HG02981 (cell line): ENCODE measurements at regions not wholly inside any gene's neighbourhood (a gene's known extent, or its start where the extent isn't known, plus 50 kb on each side); places are given as distances from the start of the nearest gene placed in this dataset.

ENCODE experiments used
- ATAC-seq: cut with Tn5 transposase; IDR thresholded peaks from one replicate; pipeline ENCODE4 v1.9.1; 2021; ENCODE audit warnings: mild to moderate bottlenecking, moderate library complexity; ENCODE audit not compliant: unreplicated experiment

DNA sequence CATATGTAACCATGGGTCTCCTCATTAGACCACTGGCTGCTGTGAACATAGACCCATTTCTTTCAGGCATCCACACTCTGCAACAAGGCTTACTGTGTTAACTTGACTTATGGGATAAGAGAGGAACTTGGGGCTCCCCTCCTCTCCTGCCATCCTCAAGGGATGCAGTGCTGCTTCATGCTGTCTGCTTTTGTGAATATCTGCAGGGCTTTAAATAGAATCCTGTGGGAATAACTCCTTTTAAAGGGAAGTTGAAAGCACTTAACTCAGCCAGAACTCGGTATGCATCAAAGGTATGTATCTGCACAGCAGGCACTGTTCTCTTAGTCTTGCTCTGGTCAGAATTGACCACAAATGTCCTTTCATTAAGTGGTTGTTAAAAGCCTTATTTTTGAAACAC, 222.5 kb upstream of the KIRREL3 start:
- ATAC-seq: no peak

DNA sequence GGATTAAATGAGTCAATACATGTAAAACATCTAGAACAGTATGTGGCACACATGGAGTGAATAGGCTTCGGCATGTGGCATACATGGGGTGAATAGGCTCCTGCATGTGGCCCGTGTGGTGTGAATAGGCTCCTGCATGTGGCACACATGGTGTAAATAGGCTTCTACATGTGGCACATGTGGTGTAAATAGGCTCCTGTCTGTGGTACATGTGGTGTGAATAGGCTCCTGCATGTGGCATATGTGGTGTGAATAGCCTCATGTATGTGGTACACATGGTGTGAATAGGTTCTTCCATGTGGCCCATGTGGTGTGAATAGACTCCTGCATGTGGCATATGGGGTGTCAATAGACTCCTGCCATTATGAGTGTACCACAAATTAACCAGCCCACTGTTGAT, 219.1 kb upstream of the KIRREL3 start:
- ATAC-seq: no peak

DNA sequence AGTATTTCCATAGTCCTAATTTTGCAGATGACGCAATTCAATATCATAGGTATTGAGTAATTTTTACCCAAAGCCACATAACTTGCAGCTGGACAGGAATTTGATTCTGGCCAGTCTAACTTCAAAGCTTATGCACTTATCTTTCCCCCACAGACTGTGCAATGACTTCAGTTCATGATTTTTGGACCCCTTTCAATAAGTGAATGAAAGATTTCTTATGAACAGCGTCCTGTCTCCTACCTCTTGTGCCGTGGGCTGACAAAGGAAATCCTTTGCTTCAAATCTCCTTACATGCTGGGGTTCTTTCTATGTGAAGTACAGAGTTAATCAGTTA, 217.7 kb upstream of the KIRREL3 start:
- no peak for ATAC-seq

DNA sequence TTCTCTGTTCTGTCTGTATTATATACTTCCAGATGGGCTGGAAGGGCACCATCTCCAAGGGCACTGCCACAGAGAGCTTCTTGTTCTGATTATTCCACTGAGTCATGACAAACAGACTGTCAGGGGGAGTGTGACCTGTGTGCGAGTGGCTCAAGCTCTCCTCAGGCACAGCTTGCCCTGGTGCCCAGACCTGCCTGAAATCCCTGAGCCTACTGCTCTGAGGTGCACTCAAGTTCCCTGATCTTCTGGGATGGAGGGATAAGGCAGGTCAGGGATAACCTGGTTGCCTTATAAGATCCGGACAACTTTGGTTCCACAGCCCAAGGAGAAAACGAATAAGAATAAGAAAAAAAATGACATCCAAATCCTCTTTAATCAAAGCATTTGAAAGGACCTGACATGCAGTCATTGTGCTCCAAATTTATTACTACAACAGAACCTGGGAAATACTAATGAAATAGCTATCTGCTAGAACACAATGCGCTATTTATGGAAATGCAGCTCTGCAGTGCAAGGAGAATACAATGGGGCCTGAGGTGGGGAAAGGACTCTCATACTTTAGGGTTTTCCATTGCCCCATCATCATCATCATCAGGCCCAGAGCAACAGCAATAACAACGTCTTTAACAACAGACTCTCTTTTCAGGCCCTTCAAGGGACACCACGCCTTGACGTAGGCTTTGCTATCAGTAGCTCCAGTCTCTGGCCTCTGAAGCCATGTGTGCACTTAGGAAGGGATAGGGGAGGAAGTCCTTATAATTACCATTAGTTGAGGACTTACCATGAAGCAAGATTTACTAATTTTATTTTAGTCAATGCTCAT, 217.1 kb upstream of the KIRREL3 start:
- ATAC-seq: no peak

DNA sequence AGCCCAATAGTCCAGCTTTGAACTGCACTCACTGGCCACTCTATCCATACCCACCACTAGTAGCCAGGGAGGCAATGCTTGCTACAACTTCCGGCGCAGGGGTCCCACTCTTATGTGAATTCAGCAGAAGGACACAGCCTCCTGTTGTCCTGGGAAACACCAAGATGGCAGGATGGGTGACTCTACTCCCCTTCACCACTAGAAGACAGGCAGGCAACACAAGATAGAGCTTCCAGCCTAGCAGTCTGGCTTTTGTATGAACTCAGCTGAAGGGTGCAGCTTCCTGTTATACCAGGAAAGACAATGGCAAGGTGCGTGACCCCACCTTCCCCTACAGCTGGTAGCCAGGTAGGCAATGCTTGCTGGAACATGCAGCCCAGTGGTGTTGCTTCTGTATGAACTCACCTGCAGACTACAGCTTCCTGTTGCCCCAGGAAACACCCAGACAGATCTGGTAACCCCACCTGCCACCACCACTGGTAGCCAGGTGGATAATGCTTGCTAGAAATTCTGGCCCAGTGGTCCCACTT, 205.2 kb upstream of the KIRREL3 start:
- ATAC-seq: no peak

DNA sequence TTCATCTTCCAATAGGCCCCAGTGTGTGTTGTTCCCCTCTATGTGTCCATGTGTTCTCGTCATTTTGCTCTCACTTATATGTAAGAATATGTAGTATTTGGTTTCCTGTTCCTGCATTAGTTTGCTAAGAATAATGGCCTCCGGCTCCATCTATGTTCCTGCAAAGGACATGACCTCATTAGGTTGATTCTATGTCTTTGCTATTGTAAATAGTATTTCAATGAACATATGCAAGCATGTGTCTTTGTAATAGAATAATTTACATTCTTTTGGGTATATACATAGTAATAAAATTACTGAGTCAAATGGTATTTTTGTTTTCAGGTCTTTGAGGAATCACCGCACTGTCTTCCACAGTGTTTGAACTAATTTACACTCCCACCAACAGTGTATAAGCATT, 202.9 kb upstream of the KIRREL3 start:
- no peak for ATAC-seq

DNA sequence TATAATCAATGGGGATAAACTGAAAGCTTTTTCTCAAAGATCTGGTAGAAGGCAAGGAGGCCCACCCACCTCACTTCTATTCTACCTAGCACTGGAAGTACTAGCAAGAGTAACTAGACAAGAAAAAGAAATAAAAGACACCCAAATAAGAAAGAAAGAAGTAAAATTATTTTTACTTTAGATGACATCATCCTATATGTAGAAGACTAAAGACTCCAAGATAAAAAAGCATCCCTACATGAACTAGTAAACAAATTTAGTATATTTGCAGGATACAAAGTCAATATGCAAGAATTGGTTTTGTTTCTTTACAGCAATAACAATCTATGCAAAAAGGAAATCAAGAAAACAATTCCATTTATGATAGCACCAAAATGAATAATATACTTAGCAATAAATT, 201.5 kb upstream of the KIRREL3 start:
- no peak for ATAC-seq

DNA sequence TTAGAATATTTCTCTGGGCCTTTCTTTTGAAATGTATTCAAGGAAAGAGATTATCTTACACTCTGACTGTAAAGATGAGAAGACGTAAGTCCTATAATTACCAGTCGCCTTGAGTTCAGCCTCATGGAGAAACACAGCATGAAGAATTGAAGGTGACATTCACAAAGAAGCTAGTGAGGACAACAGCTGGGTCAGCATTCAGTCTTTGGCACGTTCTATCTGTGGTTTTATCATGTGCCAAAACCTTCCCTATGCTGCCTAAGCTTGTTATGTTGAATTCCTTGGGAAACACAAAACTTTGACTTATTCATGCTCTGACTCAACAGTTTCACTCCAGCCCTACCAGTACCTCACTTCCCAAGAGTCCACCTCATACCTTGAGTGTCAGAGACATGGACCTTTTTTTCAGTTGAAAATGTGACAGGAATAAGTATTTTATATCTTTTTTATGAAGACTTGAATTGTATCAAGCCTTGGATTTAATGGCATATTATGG, 198.8 kb upstream of the KIRREL3 start:
- ATAC-seq: no peak

DNA sequence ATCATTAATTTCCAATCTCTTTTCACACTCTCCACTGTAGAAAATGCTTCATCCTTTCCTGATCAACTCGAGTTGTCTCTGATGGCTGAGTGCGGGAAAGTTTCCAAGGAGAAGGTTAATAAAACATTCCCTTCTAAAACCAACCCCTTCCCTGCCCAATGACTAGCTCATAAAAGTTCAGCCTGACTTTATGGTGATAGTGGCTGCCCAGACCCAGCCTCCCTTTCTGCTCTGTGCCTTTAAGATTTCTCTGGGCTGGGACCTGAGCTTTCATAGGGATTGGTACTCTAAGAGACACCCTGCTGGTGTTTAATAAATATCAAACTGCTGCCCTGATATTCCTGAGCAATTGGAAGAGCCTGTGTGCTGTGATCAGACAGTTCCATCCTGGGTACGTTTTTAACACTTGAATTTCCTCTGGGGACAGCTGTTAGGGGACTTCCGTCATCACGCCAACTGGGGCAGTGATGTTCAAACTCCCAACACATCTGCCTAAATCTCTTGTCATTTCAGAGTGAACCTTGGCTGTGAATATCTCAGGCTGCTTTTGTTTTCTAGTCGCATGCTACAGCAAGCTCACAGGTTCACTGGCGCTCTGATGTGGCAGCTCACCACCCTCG, 195.0 kb upstream of the KIRREL3 start:
- ATAC-seq: no peak

DNA sequence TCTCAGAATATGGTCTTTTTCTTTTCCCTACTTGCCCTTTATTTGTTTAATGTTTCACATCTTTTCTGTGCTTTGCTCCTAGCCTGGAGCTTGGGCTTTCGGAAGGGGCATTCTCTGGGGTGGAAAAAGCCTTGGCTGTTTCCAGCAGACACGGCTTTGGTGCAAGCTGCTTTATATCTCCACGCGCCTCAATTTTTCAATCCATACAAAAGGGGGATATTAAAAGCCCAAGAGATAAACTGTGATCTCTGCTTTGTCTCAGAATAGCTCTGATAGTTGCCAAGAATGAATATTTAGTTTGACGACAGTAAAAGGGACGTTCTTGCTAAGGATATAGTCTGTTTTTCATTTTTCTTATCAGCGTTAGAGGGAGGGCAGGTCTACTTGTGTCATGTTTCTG, 194.0 kb upstream of the KIRREL3 start:
- no peak for ATAC-seq

DNA sequence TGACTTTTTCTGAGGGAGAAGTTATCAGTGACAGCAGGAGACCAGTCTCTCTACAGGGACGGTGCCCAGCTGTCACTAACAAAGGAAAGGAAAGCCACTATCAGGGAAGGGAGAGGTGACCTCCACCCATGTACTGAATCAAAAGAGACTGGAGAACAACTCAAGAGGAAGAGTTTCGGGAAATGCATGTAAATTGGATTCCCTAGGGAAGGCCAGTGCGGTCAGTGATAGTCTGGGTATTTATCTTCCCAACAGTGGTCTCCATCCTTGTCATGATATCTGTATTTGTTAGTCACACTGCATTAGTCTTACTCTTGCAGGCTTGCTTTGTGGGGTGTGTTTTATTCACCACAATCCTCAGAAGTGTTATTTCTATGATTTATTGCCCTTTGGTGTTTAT, 193.4 kb upstream of the KIRREL3 start:
- no peak for ATAC-seq

DNA sequence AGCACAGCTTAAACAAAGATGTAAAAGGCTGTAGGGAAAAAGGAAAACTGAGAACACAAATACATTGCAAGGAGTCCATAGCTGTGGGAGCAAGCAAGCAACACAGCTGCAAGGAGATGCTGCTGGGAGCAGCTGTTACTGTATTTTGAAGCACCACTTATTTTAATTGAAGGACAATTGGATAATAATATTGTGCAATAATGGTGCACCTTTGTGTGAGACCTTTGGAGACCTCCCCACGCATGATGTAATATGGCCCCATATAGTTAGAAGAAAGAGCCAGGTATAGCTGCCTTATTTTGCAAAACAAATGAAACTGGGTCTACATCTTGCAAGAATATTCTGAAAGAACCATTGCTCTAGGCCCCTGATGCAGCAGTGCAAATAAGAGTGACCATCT, 191.1 kb upstream of the KIRREL3 start:
- ATAC-seq: no peak

DNA sequence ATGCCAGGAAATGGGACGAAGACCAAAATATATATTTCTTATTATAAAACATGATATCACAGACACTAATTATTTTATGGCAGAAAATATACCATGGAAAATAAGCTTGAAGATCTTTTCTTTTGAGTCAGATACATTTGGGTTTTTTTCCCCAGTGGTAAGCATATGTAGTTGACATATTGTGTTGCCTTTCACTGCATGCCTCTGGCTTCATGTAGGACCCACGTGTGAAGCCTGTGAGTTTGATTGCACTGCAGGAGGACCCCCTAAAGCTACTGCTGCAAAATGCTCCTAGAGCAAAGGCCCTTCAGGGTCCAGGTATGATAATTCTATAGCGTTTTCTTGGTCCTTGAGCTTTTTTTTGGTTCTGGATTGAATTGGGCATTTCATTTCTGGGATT, 190.7 kb upstream of the KIRREL3 start:
- ATAC-seq: no peak

DNA sequence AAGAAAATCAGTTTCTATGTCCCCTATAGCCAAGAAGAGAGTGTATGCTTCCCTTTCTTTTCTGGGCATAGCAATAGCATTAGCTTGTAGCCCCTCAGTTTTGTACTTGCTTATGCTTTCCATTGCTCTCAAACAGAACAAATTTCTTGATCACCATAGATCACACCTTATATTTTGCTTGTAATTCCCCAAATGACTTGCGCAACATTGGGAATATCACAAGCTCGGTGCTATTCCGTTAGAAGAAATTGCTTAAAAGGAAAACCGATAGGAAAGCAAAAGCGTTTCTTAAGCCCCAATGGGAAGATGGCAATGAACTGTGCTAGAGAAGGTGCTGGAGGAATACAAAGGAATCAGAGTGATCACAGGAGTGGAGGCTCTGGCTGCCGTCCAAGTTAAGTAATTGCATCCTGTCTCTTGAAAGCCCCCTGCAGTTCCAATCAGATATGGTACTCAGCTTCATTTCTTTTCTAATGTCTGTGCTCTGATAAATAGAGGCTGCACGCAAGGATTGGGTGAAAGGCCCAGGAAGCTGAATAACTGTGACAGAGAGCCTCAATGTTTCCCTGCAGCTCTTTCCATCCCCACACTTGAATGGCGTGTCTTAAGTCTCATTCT, 182.1 kb upstream of the KIRREL3 start:
- no peak for ATAC-seq

DNA sequence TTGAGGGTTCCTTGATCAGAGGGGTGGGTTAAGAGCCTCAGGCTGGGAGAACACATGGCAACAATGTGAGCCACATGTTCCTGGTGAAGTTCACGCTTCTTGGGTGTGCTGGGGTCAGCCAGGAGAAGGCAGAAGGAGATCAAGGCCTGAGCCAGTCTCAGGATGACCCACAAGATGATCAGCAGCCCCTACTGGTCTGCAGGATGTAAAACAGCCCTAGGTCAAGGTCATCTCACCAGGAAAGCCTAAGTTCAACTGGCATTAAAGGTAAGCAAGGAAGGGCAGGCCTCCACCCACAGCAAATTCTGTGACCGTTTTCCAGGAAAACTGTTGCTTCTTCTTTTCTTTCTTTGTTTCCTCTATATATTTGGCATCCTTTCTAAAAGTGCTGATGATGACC, 156.7 kb upstream of the KIRREL3 start:
- ATAC-seq: no peak

DNA sequence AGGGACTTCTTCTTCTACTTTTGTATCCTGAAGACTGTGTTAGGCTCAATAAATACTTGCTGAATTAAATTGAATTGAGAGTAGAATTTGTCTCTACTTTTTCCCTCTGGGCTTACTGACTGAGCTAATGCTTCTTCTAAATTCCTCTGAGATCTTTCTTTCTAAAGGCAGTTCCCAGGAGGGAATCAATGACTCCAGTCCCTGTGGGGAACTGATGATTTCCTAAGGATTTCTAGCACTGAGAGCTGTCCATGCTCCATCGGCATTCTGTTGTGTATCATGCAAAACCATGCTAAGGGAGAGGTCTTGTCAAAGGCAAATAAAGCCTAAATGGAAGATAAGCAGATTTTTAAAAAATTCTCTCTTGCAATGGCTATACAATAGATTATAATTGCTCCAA, 148.8 kb upstream of the KIRREL3 start:
- ATAC-seq: no peak

DNA sequence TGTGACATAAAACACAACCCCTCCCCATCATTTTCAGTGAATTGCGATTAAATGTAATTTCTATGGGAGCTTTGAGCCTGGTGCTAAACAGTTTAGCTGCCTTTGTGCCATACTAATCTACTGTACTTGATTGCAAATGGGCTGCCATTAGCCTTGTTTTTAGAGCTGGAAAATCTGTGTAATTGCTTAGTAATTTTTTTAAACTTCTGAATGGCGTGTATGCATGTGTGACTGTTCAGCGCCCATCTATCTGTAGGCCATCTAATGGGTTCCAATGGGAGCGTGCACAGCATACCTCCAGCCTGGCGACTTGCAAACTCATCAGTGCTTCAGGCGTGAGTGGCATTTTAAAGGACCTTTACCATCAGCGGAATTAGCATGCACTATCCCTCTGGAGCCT, 142.7 kb upstream of the KIRREL3 start:
- ATAC-seq: no peak

DNA sequence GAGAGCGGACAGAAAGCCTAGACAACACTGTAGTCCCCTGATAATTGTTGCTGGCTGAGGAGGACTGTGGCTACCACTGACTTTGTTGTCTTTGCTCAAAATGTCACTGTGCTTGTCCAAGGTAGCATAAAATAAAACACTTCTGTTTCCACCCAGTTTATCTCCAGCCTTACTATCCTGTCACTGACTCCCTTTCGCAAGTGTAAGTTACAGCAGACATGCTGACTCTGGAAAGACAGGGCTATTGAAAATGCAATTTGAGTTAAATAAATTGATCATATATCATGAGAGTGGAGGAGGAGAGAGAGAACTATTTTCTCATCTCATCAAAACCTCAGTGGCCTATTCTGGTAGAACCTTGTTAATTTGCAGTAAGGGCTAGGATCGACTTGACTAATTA, 138.0 kb upstream of the KIRREL3 start:
- no peak for ATAC-seq

DNA sequence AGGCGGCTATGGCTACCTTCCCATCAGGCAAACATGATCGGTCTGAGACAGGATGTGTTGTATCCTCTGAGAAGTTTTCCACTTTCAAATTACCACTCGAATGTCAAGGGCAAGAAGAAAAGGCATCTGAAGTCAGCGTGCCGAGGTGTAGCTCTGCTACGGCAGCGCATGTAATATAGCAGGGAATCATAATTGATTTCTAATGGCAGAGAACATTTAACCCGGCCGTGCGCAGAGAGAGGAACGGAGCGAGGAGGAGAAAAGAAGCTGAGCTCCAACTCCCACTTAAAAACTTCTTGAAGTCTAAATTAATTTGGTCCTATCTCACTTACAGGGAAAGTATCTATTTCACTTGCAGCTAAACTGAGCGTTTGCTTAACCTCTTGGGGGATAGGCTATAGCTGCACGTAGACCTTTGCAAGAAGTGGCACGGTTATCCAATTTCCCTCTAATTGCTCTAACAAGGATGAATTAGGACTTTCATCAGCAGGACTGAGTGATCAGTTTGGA, 137.3 kb upstream of the KIRREL3 start:
- no peak for ATAC-seq

DNA sequence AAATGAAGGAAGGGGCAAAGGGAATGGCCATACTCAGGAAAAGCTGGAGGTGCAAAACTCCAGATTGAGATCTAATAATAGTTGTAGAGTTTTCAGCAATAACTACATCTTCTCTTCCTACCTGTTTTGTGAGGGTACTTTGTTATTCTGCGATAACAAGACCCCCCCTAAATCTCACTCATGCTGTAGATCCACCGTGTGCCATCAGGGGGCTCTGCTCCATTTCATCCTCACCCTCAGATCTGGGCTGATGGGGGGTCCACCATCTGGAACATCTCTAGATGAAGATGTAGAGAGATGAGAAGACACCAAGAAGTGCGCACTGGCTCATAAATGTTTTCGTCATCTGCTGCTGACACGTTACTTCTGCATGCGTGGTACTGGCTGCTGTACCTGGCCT, 135.9 kb upstream of the KIRREL3 start:
- ATAC-seq: no peak

DNA sequence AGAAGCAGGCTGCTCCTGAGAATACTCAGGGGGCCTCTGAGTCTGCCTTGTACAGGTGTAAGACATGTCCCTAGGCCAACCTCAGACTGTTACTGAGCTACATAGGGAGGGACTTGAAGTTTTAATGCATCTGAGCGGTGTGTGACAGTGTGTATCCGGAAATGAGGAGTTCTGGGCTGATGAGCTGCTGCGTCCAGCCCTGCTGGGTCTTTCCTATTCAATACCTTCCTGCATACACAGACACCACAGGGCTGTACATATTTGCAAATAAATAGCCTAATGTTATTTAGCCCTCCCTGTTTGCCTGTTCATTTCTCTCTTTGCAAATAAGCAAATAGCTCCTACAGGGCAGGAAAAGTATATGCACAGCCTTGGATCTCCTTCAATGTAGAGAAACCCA, 134.7 kb upstream of the KIRREL3 start:
- no peak for ATAC-seq

DNA sequence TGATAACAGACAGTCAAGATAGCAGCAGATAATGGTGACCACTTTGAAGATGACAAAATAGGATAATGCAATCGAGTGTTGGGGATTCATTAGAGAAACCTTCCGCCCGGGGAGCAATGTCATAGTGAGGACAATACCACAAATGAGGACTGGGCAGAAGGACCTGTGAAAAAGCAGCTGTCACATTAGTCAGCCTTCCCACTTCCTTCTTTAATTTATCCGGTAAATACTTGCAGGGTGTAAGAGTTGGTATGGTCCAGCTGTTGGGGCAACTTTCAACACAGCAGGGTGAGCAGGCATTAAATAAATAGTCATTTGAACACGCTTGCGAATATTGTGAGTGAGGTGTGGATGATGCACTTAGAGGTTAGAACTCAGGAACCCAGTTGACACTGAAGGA, 132.5 kb upstream of the KIRREL3 start:
- no peak for ATAC-seq
